ENCODE measurements at regions not wholly inside any gene's neighbourhood (a gene's known extent, or its start where the extent isn't known, plus 50 kb on each side); places are given as distances from the start of the nearest gene placed in this dataset.

- TF ChIP-seq CTCF (conservative IDR thresholded peaks at IDR 0.05 in 1 of 2, IDR thresholded peaks at IDR 0.05 in 1 of 2; ENCODE audit: extremely low read depth in 1 of 2, insufficient read depth in 1 of 2, low read depth in 1 of 2, low read length in 2 of 2) (no peak), EZH2 (IDR thresholded peaks at IDR 0.05; ENCODE audit: borderline replicate concordance, low read length) (no peak)
Observed at GRCh38 chr5:71914281-71914680, 193.0 kb upstream of the MAP1B start.
